Activated CD8-positive, alpha-beta T cell treated with anti-CD3 and anti-CD28 coated beads for 36 hours (primary cell): ENCODE measurements at regions not wholly inside any gene's neighbourhood (a gene's known extent, or its start where the extent isn't known, plus 50 kb on each side); places are given as distances from the start of the nearest gene placed in this dataset.

Experiments
- ATAC-seq: fragments of 200-7000 bp; cut with Tn5 transposase; one replicate; pipeline ENCODE4 v1.10.0; 2021; ENCODE audit warnings: mild to moderate bottlenecking, moderate library complexity
- CTCF ChIA-PET: fragments of 350-600 bp; sonication (Branson Sonifier 250); formaldehyde crosslinking; loops from one replicate; lab custom pipeline; 2021; ENCODE audit warnings: antibody characterized with exemption; lab: Charles Lee
- POLR2A ChIA-PET: fragments of 350-600 bp; sonication (Branson Sonifier 250); formaldehyde crosslinking; loops from one replicate; lab custom pipeline; 2021; ENCODE audit warnings: antibody characterized with exemption; lab: Charles Lee
- DNase-seq: peaks from one replicate; pipeline ENCODE4 v3.0.0-alpha.2; 2020
- H3K27ac Mint-ChIP-seq: one replicate; pipeline ENCODE4 v1.8.0; 2021; ENCODE audit warnings: mild to moderate bottlenecking, mixed read lengths
- H3K27me3 Mint-ChIP-seq: one replicate; pipeline ENCODE4 v1.8.0; 2021; ENCODE audit warnings: mixed read lengths
- H3K36me3 Mint-ChIP-seq: one replicate; pipeline ENCODE4 v1.8.0; 2021; ENCODE audit warnings: low read depth, mixed read lengths
- H3K4me1 Mint-ChIP-seq: one replicate; pipeline ENCODE4 v1.8.0; 2021; ENCODE audit warnings: low read depth, mixed read lengths
- H3K4me3 Mint-ChIP-seq: one replicate; pipeline ENCODE4 v1.8.0; 2021; ENCODE audit warnings: mild to moderate bottlenecking, moderate library complexity, mixed read lengths
- H3K9me3 Mint-ChIP-seq: one replicate; pipeline ENCODE4 v1.8.0; 2021; ENCODE audit warnings: mixed read lengths
- CTCF ChIP-seq: fragments of 200-600 bp; IDR thresholded peaks from one replicate; pipeline ENCODE4 v1.8.0; 2022; ENCODE audit warnings: antibody characterized with exemption, mild to moderate bottlenecking
- intact Hi-C: fragments of 100-400 bp; cut with micrococcal nuclease; formaldehyde crosslinking; loops from one replicate; pipeline ENCODE4 v1.10.0; 2022

- Mint-ChIP-seq H3K36me3 (no peaks in the 10 kb centered on the region), H3K27ac (no peak overlapping the region), H3K4me1 (no peaks in the 10 kb centered on the region), H3K27me3 (peaks cover 2% of the 10 kb centered on the region), H3K4me3 (no peak overlapping the region), H3K9me3 (no peaks in the 10 kb centered on the region)
- DNase-seq = no peak
- no peak for ATAC-seq
- intact Hi-C loops = no loop called here
- TF ChIP-seq CTCF = no peak
- POLR2A ChIA-PET = interaction anchor here (0.6 kb wide), 1 partner anchor 197 kb away, joined by 3 read pairs; no protein-coding TSS in a partner anchor
- CTCF ChIA-PET = no interaction called here
These were observed 214.2 kb upstream of the RAB6C start for GRCh38 chr2:129765326-129765677.

GRCh38 chr2:129765678-129766351 lies 213.7 kb upstream of the RAB6C start:
- CTCF ChIA-PET = no interaction called here
- intact Hi-C loops = no loop called here
- no peak overlapping the region for H3K4me3 Mint-ChIP-seq

GRCh38 chr2:129766374-129766993 lies 213.0 kb upstream of the RAB6C start:
- intact Hi-C loops = no loop called here
- ATAC-seq (no peak), DNase-seq (no peak)
- Mint-ChIP-seq H3K4me3 (no peak overlapping the region), H3K36me3 (no peaks in the 10 kb centered on the region), H3K9me3 (no peaks in the 10 kb centered on the region), H3K27ac (no peak overlapping the region), H3K4me1 (no peaks in the 10 kb centered on the region), H3K27me3 (peaks cover 2% of the 10 kb centered on the region)
- no peak for TF ChIP-seq CTCF
- ChIA-PET CTCF (no interaction called here), POLR2A (no interaction called here)

More at GRCh38 chr2:129765678-129766351, 213.7 kb upstream of the RAB6C start:
- peaks cover 2% of the 10 kb centered on the region for H3K27me3 Mint-ChIP-seq
- DNase-seq = no peak
- TF ChIP-seq CTCF = no peak
- no peak for ATAC-seq
- no peak overlapping the region for H3K27ac Mint-ChIP-seq
- H3K9me3 Mint-ChIP-seq = no peaks in the 10 kb centered on the region
- H3K36me3 Mint-ChIP-seq = no peaks in the 10 kb centered on the region
- POLR2A ChIA-PET = interaction anchor here (0.6 kb wide), 1 partner anchor 198 kb away, joined by 3 read pairs; no protein-coding TSS in a partner anchor
- H3K4me1 Mint-ChIP-seq = no peaks in the 10 kb centered on the region

- TF ChIP-seq CTCF = no peak
- peaks cover 2% of the 10 kb centered on the region for H3K27me3 Mint-ChIP-seq
- no peak for DNase-seq
- no peaks in the 10 kb centered on the region for H3K36me3 Mint-ChIP-seq
- intact Hi-C loops = no loop called here
- ChIA-PET POLR2A (no interaction called here), CTCF (no interaction called here)
- no peak overlapping the region for H3K27ac Mint-ChIP-seq
- no peak for ATAC-seq
- H3K9me3 Mint-ChIP-seq = peaks cover 4% of the 10 kb centered on the region
- H3K4me3 Mint-ChIP-seq = no peak overlapping the region
- H3K4me1 Mint-ChIP-seq = no peaks in the 10 kb centered on the region
These were observed 212.0 kb upstream of the RAB6C start for GRCh38 chr2:129767346-129768035.

GRCh38 chr2:129768036-129768386 lies 211.5 kb upstream of the RAB6C start:
- no peak overlapping the region for H3K4me3 Mint-ChIP-seq
- DNase-seq (no peak), ATAC-seq (no peak)
- H3K27ac Mint-ChIP-seq = no peak overlapping the region
- H3K27me3 Mint-ChIP-seq = peaks cover 2% of the 10 kb centered on the region
- TF ChIP-seq CTCF = no peak
- peaks cover 4% of the 10 kb centered on the region for H3K9me3 Mint-ChIP-seq
- intact Hi-C loops = no loop called here
- H3K4me1 Mint-ChIP-seq = no peaks in the 10 kb centered on the region
- CTCF ChIA-PET = no interaction called here
- no peaks in the 10 kb centered on the region for H3K36me3 Mint-ChIP-seq
- POLR2A ChIA-PET = interaction anchor here (0.6 kb wide), 1 partner anchor 217 kb away, joined by 3 read pairs; no protein-coding TSS in a partner anchor
